ENCODE measurements at regions not wholly inside any gene's neighbourhood (a gene's known extent, or its start where the extent isn't known, plus 50 kb on each side); places are given as distances from the start of the nearest gene placed in this dataset.

DNA sequence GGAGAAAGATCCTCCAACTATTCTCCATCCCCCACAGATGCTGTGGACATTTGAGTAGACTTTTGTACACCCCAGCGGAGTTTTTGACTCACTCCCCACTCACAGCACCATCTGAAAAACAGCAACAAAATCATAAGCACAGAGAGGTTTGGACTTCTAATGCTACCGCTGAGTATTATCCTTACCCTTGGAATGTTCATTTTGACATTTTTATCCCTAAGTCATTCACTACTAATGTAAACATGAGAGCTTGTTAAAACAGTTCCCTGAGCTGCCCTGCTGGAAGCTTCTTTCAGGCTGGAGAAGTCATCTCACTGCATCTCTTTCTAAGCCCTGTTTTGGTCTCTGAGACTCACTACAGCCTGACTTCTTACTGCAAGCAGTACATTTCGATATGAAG is 1045.9 kb downstream of the MCTP2 start:
- Mint-ChIP-seq H3K27ac (no peak overlapping the region), H3K9me3 (peaks cover 15% of the 10 kb centered on the region), H3K4me3 (no peak overlapping the region), H3K36me3 (ENCODE audit: low read depth) (peaks cover 4% of the 10 kb centered on the region), H3K27me3 (ENCODE audit: low read depth) (peaks cover 56% of the 10 kb centered on the region), H3K4me1 (ENCODE audit: low read depth) (peaks cover 9% of the 10 kb centered on the region)

DNA sequence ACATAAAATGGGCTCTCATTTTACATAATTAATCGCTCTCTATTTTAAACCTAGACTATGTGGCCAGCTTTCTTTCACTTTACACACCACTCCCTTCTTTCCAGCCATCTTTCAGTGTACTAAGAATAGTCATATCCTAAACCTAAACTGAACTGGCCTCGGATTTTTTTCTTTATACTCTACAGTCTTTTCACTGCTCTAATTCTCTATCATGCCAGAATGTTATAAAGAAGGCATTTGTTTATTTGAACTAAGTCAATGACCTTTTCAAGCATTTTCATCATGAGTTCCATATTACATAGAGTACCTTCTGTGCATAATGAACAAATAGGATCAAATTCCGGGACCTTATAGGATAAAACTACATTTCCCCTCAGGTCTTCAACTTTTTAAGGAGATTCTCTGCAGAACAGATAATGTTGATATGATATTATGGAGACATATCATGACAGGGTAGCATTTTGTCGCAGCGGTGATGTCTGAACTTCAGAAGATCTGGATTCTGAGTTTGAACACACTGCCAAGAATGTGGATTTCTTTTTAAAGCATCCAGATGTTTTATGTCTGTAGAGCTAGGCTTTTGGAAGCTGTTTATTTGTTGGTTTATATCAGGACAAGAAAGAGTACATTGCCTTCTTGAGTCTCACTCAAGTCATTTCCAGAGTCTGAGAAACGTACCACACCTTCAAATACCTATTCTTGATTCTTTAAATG is 1047.3 kb downstream of the MCTP2 start:
- Mint-ChIP-seq H3K9me3 (peaks cover 16% of the 10 kb centered on the region), H3K27ac (no peak overlapping the region), H3K36me3 (ENCODE audit: low read depth) (peaks cover 8% of the 10 kb centered on the region), H3K4me3 (no peak overlapping the region), H3K27me3 (ENCODE audit: low read depth) (peaks cover 52% of the 10 kb centered on the region), H3K4me1 (ENCODE audit: low read depth) (peaks cover 18% of the 10 kb centered on the region)

DNA sequence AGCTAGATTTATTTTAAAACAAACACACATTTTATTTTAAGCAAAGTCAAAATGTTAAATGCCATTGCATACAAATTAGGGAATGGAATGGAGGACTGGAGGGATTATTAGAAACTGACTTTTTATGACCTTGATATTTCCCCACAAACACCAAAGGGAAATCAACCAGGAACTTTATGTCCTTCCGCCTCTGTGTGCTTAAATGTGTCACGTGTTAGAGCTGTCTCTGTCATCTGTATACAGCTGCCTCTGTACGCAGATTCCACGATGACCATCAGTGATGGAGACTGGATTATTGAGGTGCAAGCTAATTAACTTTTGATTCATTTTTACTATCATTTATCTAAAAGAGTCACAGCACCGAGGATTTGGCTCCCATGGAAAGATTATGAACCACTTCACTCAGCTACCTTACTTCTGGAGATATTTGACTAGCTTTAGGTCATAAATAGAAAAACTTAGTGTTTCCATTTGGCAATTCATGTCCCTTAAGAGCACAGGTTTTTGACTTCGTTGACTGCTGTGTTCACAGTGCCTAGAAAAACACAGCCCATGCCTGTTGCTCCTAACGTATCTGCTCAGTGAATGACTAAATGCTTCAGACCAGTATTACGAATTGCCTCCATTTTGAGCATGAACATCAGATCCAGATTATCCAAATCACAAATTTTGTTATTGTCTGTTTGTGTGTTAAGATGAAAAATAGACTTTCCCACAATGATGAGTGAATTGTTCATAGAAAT is 1048.1 kb downstream of the MCTP2 start:
- Mint-ChIP-seq H3K27me3 (ENCODE audit: low read depth) (peaks cover 45% of the 10 kb centered on the region), H3K9me3 (peaks cover 12% of the 10 kb centered on the region), H3K4me1 (ENCODE audit: low read depth) (peaks cover 22% of the 10 kb centered on the region), H3K36me3 (ENCODE audit: low read depth) (peaks cover 8% of the 10 kb centered on the region), H3K4me3 (no peak overlapping the region), H3K27ac (no peak overlapping the region)

DNA sequence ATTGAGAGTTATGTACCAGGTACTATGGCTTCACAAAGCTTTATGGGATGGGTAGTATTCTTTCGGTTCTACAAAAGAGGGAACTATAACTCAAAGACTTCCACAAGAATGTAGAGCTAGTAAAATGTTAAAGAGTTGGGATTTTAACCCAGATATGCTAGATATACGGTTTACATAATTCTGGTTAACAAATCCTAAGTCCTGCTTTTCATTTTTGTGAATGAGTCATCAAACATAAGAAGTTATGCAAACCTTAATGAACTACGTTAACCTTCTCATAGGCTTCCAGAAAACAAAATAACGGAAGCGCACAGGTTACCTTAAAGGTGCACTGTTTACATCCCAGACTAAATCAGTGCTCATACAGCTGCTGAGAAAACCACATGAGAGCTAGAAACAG is 1049.3 kb downstream of the MCTP2 start:
- H3K4me3 Mint-ChIP-seq: no peak overlapping the region
- H3K27me3 Mint-ChIP-seq (ENCODE audit: low read depth): peaks cover 41% of the 10 kb centered on the region
- no peak overlapping the region for H3K27ac Mint-ChIP-seq
- peaks cover 5% of the 10 kb centered on the region for H3K36me3 Mint-ChIP-seq (ENCODE audit: low read depth)
- H3K4me1 Mint-ChIP-seq (ENCODE audit: low read depth): peaks cover 33% of the 10 kb centered on the region
- peaks cover 9% of the 10 kb centered on the region for H3K9me3 Mint-ChIP-seq

DNA sequence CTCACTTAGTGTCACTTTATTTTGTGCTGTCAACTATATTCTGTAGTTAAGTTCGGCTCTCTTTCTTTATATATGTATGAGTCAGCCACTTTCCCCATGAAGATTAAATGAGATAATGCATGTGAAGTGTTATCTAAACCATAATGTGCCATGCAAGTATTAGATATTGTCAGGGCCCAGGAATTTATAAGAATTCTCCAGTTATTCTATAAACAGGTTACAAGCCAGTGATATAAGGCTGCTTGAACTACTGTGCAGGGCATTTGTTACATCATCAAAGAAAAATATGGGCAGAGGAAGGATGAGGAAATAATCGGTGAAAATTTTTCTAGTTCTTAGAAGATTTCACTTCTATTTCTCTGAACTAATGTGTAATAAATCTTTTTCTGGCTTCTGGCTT is 1049.0 kb upstream of the NR2F2 start:
- Mint-ChIP-seq H3K4me3 (no peak overlapping the region), H3K27me3 (ENCODE audit: low read depth) (peaks cover 41% of the 10 kb centered on the region), H3K27ac (no peak overlapping the region)

DNA sequence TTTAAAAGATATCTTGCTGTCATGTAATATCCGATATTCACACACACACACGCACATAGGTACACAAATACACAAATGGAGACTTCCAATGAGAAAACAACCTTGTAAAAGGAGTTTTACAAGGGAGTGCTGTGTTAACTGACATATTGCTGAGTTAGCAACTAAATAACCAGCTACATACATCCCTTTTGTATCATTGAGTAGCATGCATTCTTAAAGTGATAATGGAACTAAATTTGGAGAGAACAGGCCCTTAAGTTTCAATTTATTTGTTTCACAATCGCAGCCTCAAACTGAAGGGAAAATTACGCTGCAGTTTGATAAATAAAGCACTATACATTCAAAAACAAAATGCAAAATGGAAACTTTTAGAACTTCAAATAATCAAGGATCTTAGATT is 1046.0 kb upstream of the NR2F2 start:
- peak overlapping the region; percentile 16 for H3K4me3 Mint-ChIP-seq
- H3K9me3 Mint-ChIP-seq: peaks cover 9% of the 10 kb centered on the region
- peaks cover 32% of the 10 kb centered on the region for H3K27me3 Mint-ChIP-seq (ENCODE audit: low read depth)
- H3K36me3 Mint-ChIP-seq (ENCODE audit: low read depth): peaks cover 5% of the 10 kb centered on the region
- H3K4me1 Mint-ChIP-seq (ENCODE audit: low read depth): peaks cover 61% of the 10 kb centered on the region
- H3K27ac Mint-ChIP-seq: peak overlapping the region; percentile 81

More for the DNA sequence above, 1049.0 kb upstream of the NR2F2 start:
- Mint-ChIP-seq H3K9me3 (peaks cover 9% of the 10 kb centered on the region), H3K4me1 (ENCODE audit: low read depth) (peaks cover 40% of the 10 kb centered on the region), H3K36me3 (ENCODE audit: low read depth) (peaks cover 5% of the 10 kb centered on the region)

DNA sequence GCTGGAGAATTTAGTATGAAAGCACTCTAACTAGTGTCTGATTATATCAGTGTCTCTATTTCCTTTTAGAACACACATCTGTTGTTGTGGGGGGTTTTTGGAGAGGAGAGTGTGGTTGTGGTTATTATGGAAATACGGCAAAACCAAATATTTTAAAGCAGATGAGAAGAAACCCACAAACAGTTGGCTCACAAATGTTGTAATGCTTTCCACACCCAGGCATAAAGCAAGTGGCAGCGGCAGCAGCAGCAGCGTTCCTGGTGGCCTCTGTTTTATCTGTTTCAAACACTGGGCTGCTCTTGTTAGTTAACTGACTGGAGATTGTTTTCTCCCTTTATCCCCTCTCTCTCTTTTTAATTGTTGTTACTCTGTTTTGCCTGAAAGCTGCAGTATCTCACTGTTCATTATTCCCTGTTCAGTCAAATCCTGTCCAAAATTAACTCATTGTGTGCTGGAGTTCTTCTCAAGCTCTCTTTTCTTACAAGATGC is 1045.5 kb upstream of the NR2F2 start:
- Mint-ChIP-seq H3K36me3 (ENCODE audit: low read depth) (peaks cover 5% of the 10 kb centered on the region), H3K27ac (peak overlapping the region; percentile 81), H3K4me1 (ENCODE audit: low read depth) (peaks cover 65% of the 10 kb centered on the region), H3K4me3 (peak overlapping the region; percentile 58), H3K27me3 (ENCODE audit: low read depth) (peaks cover 32% of the 10 kb centered on the region), H3K9me3 (peaks cover 9% of the 10 kb centered on the region)

DNA sequence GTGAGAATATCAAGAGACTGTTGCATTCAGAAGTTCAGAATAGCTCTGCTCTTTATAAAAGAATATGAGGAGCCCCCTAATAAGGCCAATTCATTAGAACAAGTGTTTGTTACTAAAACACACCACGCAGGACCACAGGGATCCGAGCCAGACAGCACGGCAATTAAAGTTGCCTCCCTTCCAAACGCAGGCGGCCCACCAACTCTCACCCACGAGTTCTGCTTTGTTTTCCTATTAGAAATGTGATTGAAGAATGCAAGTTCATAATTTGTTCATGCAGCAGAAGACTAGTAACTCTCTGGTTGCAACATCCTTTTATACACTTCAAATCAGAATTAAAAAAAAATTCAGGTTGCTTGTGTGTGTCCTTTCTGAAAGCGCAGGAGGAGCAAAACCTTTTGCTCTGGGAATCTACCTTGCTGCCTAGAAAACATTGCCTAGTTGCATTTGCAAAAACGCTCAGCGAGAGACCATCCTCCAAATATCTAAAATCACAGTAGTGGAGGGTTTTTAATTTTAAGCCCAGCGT is 1044.1 kb upstream of the NR2F2 start:
- peaks cover 5% of the 10 kb centered on the region for H3K36me3 Mint-ChIP-seq (ENCODE audit: low read depth)
- no peak overlapping the region for H3K4me3 Mint-ChIP-seq
- peaks cover 63% of the 10 kb centered on the region for H3K4me1 Mint-ChIP-seq (ENCODE audit: low read depth)
- H3K27ac Mint-ChIP-seq: no peak overlapping the region
- peaks cover 9% of the 10 kb centered on the region for H3K9me3 Mint-ChIP-seq
- H3K27me3 Mint-ChIP-seq (ENCODE audit: low read depth): peaks cover 29% of the 10 kb centered on the region

DNA sequence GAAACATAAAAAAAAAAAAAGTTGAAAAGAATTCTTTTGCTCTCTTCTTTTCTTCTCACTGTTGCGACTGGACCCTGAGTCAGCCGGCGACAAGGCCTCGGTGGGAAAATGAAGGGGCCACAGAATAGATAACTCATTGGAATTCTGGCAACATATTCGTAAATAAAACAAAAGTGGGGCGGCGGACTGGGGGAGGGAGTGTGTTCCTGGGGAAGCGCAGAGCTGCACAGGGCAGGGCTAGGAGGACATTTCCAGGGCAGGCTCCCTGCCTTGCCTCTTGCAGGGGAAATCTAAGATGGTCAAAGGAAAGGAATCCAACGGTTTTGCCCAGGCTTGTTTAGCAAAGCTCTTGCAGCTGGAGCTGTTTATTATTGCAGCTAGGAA is 1042.8 kb upstream of the NR2F2 start:
- peaks cover 9% of the 10 kb centered on the region for H3K9me3 Mint-ChIP-seq
- no peak overlapping the region for H3K27ac Mint-ChIP-seq
- H3K36me3 Mint-ChIP-seq (ENCODE audit: low read depth): peaks cover 5% of the 10 kb centered on the region
- no peak overlapping the region for H3K4me3 Mint-ChIP-seq
- peaks cover 28% of the 10 kb centered on the region for H3K27me3 Mint-ChIP-seq (ENCODE audit: low read depth)
- peaks cover 59% of the 10 kb centered on the region for H3K4me1 Mint-ChIP-seq (ENCODE audit: low read depth)

DNA sequence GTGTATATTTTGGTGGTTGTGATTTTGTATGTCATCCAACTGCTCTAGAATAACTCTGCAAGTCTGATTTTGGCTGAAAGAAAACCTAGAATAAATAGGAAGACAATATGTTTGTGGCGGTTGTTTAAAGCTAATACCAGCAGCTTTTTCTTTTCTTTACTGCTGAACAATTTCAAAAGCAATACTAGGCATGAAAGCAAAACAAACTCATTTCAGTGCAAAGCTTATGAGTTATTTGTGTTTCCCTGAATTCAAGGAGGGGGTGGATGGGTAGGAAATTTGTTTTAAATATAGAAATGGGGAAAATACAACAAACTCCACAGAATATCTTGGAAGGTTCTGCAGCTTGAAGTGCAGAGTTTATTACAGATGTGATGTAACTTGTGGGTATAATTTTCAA is 1041.9 kb upstream of the NR2F2 start:
- Mint-ChIP-seq H3K27ac (no peak overlapping the region), H3K27me3 (ENCODE audit: low read depth) (peaks cover 25% of the 10 kb centered on the region), H3K4me3 (no peak overlapping the region), H3K4me1 (ENCODE audit: low read depth) (peaks cover 50% of the 10 kb centered on the region), H3K36me3 (ENCODE audit: low read depth) (peaks cover under 1% of the 10 kb centered on the region), H3K9me3 (peaks cover under 1% of the 10 kb centered on the region)

DNA sequence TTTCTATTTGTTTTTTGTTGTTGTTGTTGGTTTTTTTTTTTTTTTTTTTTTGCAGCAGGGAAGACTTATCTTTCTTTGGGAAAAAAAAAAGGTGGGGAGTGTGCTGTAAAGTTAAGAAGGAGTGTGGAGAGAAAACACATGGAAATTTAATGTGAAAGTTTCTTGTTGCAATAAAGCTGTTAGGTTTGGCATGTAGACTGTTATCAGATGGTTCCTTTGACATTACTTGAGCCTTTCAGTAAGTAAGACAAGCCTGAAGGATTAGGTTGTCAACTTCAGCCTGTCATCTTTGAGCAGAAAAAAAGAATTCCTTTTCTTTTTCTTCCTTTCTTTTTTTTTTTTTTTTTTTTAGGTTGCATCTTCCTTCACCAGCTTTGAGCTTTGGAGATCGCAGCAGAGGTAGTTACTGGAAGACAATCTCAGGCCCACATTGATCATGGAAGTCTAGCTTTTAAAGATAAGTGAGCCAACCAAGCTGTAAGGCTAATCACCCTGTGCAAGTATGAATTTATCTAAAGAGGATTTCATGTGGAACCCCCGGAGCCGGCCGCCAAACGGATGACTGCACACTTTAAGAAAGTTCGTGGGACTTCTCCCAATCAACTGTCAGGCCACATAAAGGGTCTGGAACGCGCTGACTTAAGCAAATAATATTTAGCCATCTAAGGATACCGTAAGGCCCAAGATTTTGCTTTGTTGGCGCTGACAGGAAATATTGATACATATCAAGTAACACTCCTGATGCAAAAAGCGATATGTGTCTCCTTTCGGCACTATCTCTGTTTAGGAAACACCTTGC is 1040.1 kb upstream of the NR2F2 start:
- Mint-ChIP-seq H3K9me3 (no peaks in the 10 kb centered on the region), H3K27me3 (ENCODE audit: low read depth) (peaks cover 34% of the 10 kb centered on the region)

DNA sequence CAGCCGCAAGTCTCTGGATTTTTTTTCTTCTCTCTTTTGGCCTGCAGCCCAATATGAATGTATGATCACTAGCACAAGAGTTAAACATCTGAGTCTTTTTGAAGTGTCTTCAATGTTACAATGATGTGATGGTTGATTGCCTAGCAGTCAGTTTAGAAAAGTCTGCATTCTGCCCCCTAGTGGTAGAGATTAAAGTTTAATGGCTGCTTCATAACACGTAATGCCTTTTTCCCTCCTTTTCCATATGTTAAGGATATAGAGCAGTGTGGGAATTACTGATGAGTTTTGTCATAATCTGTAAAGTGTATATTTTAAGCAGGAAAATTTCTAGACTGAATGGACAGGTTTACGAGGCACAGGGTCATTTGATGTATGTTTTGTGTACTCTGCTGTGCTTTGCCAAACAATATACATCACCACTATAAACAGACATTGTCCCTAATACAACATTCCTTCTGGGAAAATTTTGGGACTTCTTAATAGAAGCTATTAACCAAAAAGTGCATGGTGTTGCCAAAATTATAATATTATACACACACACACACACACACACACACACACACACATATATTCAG is 1038.5 kb upstream of the NR2F2 start:
- H3K27me3 Mint-ChIP-seq (ENCODE audit: low read depth): peaks cover 38% of the 10 kb centered on the region
- H3K9me3 Mint-ChIP-seq: no peaks in the 10 kb centered on the region

More for the DNA sequence above, 1040.1 kb upstream of the NR2F2 start:
- Mint-ChIP-seq H3K36me3 (ENCODE audit: low read depth) (no peaks in the 10 kb centered on the region), H3K4me1 (ENCODE audit: low read depth) (peaks cover 38% of the 10 kb centered on the region), H3K27ac (no peak overlapping the region), H3K4me3 (no peak overlapping the region)

DNA sequence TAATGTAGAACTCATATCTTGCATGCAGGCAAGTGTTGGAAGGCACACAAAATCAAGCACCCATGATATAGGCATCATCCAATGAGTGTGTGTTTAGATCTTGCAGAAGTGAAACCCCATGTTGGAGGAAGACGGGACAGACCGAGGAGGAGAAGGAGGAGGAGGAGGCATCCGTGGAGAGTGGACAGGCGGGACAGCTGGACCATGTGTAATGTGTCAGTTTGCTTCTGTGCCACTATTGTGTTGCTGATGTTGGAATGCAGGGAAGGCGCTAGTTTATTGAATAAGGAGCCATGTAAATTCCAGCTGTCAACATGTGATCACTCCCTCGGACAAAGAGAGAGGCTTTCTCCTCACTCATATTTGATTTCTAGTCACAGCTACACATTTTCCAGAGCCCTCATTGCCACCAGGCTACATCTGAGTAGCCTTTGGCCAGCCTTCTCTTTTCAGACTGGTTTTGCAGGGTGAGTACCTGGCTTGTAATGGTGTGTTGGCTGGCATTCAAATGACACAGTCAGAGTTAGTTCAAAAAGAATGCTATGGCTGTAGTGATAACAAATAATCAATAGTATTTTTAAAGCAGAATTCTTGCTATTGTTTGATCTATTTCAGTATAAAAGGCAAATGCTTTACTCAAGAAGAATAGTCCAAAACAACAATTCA is 1037.6 kb upstream of the NR2F2 start:
- H3K4me1 Mint-ChIP-seq (ENCODE audit: low read depth): peaks cover 22% of the 10 kb centered on the region
- peaks cover 38% of the 10 kb centered on the region for H3K27me3 Mint-ChIP-seq (ENCODE audit: low read depth)
- no peak overlapping the region for H3K4me3 Mint-ChIP-seq
- H3K36me3 Mint-ChIP-seq (ENCODE audit: low read depth): no peaks in the 10 kb centered on the region
- H3K9me3 Mint-ChIP-seq: no peaks in the 10 kb centered on the region
- no peak overlapping the region for H3K27ac Mint-ChIP-seq

More for the DNA sequence above, 1038.5 kb upstream of the NR2F2 start:
- Mint-ChIP-seq H3K4me3 (no peak overlapping the region), H3K36me3 (ENCODE audit: low read depth) (no peaks in the 10 kb centered on the region), H3K27ac (no peak overlapping the region), H3K4me1 (ENCODE audit: low read depth) (peaks cover 28% of the 10 kb centered on the region)
